ENCODE measurements at regions not wholly inside any gene's neighbourhood (a gene's known extent, or its start where the extent isn't known, plus 50 kb on each side); places are given as distances from the start of the nearest gene placed in this dataset.

DNA sequence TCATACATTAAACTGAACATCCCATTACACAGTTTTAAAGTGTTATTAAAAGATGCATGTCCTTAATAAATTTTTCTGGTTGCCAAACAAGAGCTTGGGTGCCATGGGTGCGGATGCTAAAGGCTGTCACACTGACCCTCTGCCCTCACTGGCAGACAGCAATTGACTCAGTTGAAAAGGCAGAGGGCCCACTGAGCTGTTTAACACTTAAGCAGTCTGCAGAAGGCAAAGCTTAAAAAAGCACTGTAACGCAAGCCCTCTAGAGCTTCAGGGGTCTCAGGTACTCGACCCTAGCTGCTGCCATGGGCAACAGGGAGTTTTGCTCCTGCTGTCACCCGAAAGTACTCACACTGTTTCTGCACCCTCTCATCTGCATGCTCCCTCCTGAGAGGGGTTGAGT is 726.4 kb upstream of the TYRP1 start:
- FAIRE-seq: no peak

DNA sequence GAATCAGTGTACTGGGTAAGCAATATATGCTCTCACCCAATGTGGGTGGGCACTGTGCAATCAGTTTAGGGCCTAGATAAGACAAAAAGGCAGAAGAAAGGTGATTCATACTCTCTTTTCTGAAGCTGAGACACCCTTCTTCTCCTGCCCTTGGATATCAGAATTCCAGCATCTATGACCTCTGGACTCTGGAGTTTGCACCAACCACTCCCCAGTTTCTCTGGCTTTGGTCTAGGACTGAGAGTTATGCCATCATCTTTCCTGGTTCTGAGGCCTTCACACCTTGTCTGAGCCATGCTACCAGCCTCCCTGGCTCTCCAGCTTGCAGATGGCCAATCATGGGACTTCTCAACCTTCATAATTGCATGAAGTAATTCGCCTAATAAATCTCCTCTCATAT is 724.6 kb upstream of the TYRP1 start:
- FAIRE-seq: no peak

DNA sequence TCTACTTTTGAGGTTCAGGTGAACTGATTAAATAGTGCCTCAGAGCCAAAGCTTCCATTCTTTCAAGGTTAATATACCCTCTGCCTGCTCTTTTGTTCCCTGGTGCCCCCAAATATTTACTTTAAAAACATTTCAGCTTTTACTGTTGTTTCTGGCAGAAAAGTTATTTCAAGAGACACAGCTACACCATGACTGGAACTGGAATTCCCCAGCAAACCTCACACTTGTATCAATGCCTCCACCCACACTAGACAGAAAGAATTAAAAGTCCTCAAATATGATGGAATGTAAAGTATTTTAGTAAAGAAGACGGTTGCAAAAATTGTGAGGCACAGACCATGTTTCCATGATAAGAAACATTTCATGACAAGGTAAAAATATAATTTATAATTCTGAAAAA is 720.2 kb upstream of the TYRP1 start:
- FAIRE-seq: no peak

DNA sequence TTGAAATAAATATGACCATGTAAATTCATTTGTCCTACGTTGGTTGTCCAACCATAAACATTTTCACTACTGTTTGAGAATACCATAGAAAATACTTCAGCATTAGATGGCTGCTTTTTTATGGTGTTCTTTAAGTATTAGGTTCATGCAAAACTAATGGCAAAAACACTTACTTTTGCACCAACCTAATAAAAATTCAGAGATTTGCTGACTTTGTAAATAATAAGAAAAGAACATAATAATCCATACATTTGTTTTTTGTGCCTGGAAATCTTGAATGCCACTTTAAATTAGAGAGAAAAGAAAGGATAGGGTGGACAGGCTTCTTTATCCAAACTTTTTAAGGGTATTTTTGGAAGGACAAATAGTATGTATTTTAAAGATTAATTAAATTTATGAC is 719.7 kb upstream of the TYRP1 start:
- FAIRE-seq: no peak

DNA sequence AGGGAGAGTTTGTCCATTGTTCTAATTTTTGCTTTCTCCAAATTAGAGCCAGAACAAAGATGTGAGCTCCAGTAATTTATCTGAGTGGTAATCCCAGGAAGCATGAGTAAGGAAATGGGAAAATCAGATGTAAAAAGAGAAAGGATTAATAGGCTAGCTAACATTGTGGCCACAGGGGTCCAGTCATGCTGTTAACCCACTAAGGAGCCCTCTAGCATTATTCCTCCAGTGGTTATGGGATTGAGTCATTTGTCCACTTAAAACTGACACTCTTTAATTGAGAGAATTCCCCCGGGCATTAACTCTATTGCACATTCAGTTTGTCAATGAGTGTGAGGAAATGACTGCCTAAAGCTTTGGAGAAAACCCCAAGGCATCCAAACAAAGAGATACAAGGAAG is 700.3 kb upstream of the TYRP1 start:
- FAIRE-seq: no peak

DNA sequence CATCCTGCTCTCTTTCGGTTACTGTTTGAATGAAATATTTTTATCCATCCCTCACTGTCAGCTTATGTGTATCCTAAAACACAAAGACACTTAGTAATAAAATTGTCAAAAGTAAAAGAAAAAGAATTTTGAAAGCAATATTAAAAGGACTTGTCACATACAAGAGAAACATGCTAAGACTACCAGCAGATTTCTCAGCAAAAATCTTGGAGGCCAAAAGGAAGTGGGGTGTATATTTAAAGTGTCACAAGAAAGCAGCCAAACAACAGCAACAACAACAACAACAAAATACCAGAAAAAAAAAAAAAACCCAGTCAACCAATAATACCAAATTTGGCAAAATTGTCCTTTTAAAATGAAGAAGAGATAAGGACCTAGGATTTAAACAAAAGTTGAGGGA is 678.7 kb upstream of the TYRP1 start:
- no peak for FAIRE-seq

DNA sequence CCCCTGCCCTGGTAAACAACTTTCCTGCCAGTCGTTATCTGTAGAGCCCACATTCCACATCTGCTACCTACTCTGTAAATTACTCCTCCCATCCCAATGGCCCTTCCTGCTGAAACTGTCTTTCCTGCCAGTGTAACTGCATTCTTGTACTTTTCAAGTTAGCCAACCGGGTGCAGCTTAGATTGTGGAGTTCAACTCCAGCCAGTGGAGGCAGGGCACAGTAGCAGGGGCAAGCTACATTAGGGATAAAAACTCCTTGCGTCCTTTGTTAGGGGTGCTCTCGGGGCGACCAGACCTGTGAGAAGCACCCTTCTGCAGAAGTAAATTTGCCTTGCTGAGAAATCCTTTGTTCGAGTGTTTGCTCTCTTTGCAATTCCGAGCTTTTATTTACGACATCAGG is 639.0 kb upstream of the TYRP1 start:
- FAIRE-seq: no peak

DNA sequence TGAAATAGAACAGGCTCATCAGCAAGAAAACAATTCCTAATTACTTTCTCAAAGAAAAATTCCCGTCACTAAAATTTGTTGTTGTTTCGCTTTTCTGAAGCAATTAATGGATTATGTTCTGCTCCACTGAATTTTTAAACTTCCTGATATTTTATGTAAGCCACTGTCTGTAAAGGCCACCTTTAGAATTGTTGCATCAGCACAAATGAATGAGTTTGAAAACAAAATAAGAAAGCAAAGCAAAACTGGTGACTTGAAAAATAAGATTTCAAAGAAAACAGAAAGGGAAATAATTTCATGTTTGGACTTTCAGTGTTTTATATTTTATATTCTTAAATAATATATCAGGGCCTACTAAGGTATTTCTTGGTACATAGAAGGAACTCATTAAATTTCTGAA is 636.3 kb upstream of the TYRP1 start:
- FAIRE-seq: no peak

DNA sequence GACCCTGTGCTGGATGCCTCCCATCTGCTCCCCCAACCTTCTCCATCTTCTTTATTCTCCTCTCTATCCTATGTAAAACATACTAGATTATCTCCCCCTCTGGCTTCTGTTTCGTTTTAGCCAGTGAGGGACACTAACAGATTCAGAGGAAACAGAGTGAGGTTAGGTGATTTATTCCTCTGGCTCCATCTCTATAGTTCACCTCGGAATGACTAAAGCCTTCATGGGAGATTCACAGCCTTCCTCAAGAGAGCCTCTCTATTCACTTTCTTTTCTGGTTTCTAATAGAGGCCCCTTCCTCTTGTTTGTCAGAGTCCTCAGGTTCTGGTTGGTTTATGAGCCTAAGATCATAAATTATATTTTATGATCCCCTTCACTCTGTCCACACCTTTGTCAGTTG is 633.1 kb upstream of the TYRP1 start:
- FAIRE-seq: no peak

DNA sequence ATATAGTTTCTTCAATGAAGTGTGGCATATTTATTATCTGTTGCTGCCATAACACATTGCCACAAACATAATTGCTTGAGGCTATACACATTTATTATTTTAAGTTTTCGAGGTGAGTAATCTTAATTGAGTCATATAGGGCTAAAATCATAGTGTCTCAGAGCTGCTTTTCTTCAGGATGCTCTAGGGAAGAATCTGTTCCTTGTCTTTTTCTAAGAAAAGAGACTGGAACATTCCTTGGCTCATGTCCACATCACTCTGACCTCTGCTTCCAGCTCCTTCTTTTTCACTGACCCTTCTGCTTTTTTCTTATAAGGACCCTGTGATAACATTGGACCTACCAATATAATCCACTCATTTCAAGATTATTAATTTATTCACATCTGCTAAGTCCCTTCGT is 632.4 kb upstream of the TYRP1 start:
- no peak for FAIRE-seq

DNA sequence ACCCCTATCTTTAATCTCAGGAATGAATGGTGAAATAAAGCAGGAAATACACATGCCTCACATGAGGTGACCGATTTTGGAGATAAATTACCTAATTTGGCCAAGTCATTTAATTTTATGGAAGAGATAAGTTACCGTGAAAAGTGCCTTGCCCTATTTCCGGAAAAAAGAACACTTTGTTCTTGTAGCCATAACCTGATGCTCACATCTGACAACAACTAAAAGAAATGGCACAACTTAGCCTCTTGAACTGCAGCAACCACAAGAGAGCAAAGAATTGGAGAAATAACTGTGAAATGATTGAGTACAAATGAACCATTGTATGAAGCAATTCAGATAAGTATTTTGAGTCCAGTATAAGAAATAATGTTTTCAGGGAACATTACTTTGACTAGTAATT is 628.1 kb upstream of the TYRP1 start:
- no peak for FAIRE-seq

DNA sequence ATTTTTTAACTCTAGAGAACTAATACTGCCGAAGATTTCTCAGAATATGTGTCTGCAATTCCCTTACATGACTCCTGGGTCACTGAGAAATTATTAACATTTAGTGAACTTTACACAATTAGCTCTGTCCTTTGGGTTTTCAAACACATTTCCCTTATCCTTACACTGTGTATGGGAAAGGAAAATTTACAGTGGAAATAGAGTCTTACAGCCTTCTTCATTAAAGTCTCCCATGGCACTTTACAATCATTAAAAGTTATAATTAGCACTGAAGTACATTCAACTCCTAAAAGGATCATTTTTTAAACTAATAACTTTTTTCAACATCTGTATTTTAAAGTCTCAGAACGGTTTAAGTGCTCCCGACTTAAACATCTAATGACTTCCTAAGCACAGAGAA is 627.5 kb upstream of the TYRP1 start:
- FAIRE-seq: no peak

DNA sequence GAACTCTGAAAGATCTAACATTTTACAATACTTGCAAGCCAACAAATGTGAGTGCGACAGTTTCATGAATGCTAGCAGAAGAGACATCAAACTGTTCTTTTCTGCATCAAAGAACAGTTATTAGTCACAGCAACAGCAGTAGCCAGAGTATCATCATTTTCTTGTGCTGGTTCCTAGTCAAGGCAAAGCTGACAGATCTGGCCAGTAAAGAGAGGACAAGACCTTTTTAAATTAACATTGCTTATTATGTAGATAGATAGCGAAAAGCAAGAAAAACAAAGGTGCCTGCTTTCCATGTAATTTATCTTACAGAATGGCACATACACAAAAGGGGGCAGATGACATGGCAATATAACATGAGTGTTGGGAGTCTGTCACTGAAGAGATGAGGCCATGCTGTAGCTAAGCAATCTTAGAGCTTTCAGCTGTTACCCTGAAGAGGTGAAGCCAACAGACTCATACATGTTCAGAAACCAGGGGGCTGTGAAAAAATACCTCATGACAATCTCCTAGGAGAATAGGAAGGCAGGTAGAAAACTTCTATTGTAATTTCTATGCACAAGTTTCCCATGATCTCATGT is 626.6 kb upstream of the TYRP1 start:
- no peak for FAIRE-seq

DNA sequence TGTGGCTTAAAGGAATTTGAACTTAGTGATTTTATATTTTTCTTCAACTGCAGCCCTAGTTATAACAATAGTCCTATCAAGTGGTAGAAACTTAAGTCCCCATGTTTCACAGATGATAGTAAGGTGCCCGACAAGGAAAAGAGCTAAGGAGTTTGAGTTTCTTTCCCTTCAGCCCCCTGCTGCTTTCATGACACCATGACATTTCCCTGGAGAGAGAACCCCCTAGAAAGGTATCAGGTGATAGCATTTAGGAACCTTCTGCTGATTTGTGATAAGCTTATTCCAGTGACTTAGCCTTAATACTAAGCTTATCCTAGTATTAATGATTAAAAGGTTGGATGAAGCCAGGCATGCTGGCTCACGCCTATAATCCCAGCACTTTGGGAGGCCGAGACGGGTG is 623.8 kb upstream of the TYRP1 start:
- FAIRE-seq: no peak

DNA sequence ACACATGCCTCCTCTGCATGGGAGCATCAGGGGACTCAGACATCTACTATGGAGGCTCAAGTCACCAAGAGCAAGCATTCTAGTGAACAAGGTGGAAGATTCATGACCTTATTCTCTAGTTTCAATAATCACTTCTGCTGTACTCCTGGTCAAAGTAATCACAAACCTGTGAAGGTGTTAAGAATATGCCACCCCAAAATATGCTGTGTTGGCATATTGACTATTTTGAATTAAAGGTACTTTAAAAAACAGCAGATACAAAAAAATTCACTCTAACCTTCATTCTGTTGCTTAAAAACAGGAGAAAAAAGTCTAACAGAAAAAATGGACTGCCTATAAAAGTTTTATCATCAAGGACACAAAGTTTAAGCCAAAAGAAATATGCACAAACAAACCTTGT is 607.8 kb upstream of the TYRP1 start:
- FAIRE-seq: no peak

DNA sequence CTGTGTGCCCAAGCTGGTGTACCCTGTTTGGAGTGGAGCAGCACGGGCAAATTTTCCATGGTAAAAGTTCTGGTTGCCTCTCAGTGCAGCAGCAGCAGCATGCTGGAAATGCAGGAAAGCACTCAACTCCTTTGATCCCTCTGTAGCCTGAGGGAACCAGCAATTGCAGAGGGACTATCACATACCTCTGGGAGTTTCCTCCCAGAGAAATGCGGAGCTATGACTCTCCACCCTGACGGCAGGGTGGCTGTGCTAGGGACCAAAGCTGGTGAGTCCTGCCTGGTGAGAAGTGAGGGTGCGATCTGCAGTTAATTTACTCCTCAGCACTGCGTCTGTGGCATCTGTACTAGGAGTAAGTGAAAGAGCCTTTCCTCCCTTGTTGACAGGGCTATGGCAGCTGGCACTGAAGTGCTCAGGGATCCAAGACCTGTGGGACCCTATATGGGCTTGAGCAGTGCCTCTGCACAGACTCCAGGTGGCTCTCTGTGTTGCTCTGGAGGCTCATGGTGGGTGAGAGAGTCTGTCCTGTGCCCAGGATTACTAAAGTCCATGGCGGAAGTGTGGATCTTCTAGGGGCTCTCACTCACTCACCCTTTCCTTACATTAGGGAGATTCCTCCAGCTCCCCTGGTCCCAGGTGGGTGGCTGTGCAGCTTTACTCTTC is 601.2 kb upstream of the TYRP1 start:
- FAIRE-seq: no peak

DNA sequence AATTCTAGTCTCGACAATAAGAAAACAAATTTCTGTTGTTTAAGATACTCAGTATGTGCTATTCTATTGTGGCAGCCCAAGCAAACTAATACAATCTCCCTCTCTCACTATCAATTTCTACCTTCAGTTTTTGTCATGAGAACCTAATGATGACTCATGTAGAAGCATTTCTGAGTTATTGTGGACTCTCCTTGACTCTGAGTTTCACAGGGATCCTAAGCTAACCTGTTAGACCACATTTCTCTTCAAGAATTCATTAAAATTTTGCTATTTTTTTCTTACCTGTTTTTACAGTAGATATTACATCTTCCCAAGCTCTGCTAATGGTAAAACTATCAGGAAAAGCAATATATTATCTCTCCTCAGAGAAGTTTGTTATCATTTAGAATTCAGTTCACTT is 599.1 kb upstream of the TYRP1 start:
- no peak for FAIRE-seq

DNA sequence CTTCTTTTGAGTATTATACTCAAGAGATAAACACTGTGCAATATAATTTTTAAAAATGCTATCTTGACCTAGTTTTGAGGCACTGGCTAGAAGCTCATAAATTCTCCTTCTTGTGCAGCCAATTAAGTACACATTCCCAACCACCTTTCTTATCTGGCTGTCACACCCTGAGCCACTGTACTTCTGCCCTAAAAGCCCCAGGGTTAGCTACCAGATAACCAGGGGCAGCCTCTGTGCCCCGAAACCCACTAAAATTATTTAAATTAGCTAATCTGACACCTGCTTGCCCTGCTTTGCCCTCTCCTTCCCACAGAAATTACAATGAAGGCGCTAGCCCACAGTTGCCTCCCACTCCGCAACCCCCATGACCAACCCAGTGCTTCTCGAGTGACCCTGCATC is 597.3 kb upstream of the TYRP1 start:
- FAIRE-seq: no peak

DNA sequence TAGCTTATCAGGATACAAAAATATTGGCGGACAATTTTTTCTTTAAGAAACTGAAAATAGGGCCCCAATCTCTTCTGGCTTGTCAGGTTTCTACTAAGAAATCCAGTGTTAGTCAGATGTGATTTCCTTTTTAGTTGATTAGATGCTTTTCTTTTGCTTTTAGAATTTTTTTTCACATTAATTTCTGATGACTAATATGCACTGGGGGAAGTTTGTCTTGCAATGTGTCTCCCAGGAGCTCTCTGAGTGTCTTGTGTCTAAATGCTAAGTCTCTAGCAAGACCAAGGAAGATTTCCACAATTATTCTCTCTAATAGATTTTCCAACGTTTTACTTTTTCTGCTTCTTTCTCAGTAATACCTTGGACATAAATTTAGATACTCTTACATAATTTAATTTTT is 559.8 kb upstream of the TYRP1 start:
- no peak for FAIRE-seq

DNA sequence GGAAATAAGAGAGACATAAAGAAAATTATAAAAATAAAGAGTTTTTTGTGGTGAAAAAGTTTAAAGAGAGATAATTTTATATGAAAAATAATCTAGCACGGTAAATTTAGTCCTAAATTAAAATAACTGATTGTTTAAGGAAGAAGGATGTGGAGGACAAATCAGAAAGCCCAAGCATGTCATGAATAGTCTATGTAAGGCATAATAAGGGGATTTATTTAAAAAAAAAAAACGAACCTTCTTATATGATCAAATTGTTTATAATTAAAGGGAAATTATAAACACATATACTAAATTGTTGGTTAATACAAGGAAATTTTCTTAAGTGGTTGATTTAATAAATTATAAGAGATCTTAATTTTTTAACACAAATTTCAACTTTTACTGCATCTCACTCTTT is 551.8 kb upstream of the TYRP1 start:
- FAIRE-seq: no peak

DNA sequence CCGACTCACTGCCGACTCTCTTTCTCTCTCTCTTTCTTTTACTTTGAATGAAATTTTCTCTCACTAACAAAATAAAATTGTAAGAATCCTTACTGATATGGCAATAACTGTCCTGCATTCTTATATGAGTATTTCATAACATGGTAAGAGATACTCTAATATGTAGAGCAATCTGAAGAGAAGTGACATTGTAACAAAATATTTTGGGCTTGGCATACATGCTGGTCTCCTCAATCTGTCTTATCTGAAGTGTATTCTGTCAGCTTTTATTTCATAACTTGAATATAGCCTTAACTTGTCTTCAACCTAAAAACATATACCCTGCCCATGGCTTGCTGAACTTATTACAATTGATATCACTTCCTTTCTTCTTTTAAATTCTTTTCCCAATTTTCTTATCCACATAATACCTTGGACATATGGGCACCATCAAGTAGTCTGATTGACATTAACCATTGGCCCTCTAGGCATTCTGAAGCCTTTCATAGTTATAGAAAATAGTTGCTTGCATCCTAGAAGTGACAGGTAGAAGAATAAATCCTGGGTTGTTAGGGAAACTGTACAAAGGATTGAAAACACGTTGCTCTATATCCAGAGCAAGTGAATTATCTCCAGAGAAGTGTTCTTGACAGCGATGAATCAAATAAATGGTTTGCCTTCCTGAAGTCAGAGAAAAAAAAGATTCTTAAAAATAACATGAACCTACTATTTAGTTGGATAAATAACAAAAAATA is 537.6 kb upstream of the TYRP1 start:
- no peak for FAIRE-seq

DNA sequence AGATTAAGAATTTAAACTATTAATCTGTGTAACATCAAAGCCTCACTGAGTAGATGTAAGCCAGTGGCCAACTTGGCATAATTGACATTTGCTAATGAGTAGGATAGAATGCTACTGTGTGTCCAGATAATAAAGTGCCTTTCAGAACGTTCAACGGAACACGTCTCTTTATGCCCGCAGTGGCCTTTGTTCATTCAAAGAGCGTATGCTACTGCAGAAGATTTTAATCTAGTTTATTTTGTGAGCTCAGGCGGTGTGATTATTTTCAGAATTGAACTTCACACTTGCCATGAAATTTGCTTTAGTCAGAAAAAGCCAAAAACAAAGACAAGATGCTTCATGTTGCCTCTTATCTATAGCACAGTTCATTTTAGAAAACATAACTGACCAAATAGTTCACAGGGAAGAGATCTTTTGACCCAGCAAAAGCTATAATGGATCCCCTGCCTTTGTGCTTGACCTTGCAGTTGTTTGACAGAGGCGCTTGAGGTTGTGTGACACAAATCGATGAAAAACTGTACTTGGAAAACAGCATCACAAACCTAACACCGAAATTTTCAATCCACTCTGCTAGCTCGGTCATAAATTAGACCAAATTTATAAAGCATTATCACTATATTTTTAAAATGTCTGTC is 530.9 kb upstream of the TYRP1 start:
- no peak for FAIRE-seq

DNA sequence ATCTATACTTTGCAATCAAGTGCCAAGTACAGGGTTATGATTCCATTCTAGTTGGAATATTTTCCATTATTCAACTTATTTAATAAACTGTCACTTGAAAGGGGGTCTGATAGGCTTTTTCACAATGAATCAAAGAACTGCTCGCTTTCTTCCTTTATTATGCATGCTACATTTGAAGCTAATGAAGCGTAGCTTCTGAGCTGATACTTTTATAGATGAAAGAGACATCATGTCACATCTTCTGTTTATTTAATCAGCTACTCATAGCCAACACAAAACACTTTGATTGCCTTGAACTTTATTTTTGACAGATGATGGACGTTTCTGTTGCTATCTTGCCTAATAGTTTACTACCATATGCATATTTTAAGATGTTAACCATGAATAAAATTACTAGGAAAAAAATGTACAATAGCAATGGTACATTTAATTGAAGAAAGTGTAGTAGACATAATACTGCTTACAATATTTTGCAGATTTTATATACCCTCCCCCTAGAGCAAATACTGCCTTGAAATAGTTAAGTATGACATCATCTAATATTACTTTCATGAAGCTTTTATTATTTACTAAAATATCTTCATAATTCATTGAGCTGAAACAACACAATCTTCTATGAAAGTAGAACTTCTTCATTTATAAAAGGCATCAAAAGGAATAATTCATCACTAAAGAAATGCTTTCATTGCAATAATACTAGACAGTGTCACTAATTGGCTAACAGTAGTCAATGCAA is 529.3 kb upstream of the TYRP1 start:
- no peak for FAIRE-seq
